ENCODE measurements at regions not wholly inside any gene's neighbourhood (a gene's known extent, or its start where the extent isn't known, plus 50 kb on each side); places are given as distances from the start of the nearest gene placed in this dataset.

- no peaks in the 10 kb centered on the region for H3K9me3 ChIP-seq
- TF ChIP-seq POLR2AphosphoS5 (IDR thresholded peaks at IDR 0.05; ENCODE audit: insufficient read depth in 1 of 2, low read depth in 1 of 2) (no peak), POLR2A (IDR thresholded peaks at IDR 0.05) (no peak), CTCF (IDR thresholded peaks at IDR 0.05) (no peak)
- intact Hi-C loops (cut with DNase I), result no loop called here
- H3K4me1 ChIP-seq, result no peaks in the 10 kb centered on the region
- H3K4me3 ChIP-seq, result no peak overlapping the region
- no peaks in the 10 kb centered on the region for H3K27me3 ChIP-seq
- H3K36me3 ChIP-seq, result no peaks in the 10 kb centered on the region
- no peak overlapping the region for H3K27ac ChIP-seq
- DNase-seq (ENCODE audit: extremely low spot score in 2 of 2), result peak in 1 of 2 donors; percentile 29
Observed at GRCh38 chr12:94848966-94849365, 154.5 kb downstream of the NDUFA12 start.

- Histone ChIP-seq H3K4me3 (no peak overlapping the region), H3K27ac (no peak overlapping the region), H3K36me3 (no peaks in the 10 kb centered on the region), H3K27me3 (no peaks in the 10 kb centered on the region), H3K9me3 (no peaks in the 10 kb centered on the region), H3K4me1 (no peaks in the 10 kb centered on the region)
- DNase-seq (ENCODE audit: extremely low spot score in 2 of 2), result peak in 1 of 2 donors; percentile 52
- TF ChIP-seq POLR2A (IDR thresholded peaks at IDR 0.05) (no peak), POLR2AphosphoS5 (IDR thresholded peaks at IDR 0.05; ENCODE audit: insufficient read depth in 1 of 2, low read depth in 1 of 2) (no peak), CTCF (IDR thresholded peaks at IDR 0.05) (no peak)
- intact Hi-C loops (cut with DNase I), result no loop called here
Observed at GRCh38 chr12:94845110-94845509, 158.4 kb downstream of the NDUFA12 start.

- Histone ChIP-seq H3K27me3 (no peaks in the 10 kb centered on the region), H3K4me1 (no peaks in the 10 kb centered on the region), H3K9me3 (no peaks in the 10 kb centered on the region), H3K4me3 (no peak overlapping the region), H3K27ac (no peak overlapping the region), H3K36me3 (no peaks in the 10 kb centered on the region)
- intact Hi-C loops (cut with DNase I), result no loop called here
- TF ChIP-seq CTCF (IDR thresholded peaks at IDR 0.05) (no peak), POLR2AphosphoS5 (IDR thresholded peaks at IDR 0.05; ENCODE audit: insufficient read depth in 1 of 2, low read depth in 1 of 2) (no peak), POLR2A (IDR thresholded peaks at IDR 0.05) (no peak)
- DNase-seq (ENCODE audit: extremely low spot score in 2 of 2), result no peak
Observed at GRCh38 chr12:94844452-94844851, 159.0 kb downstream of the NDUFA12 start.

GRCh38 chr12:94841904-94842610 lies 161.4 kb downstream of the NDUFA12 start:
- no peaks in the 10 kb centered on the region for H3K27me3 ChIP-seq
- no peaks in the 10 kb centered on the region for H3K36me3 ChIP-seq
- H3K9me3 ChIP-seq, result no peaks in the 10 kb centered on the region
- no peak for TF ChIP-seq CTCF (IDR thresholded peaks at IDR 0.05)
- no peak for TF ChIP-seq POLR2AphosphoS5 (IDR thresholded peaks at IDR 0.05; ENCODE audit: insufficient read depth in 1 of 2, low read depth in 1 of 2)
- TF ChIP-seq POLR2A (IDR thresholded peaks at IDR 0.05), result no peak
- no peak overlapping the region for H3K27ac ChIP-seq
- no peak overlapping the region for H3K4me3 ChIP-seq
- H3K4me1 ChIP-seq, result no peaks in the 10 kb centered on the region
- intact Hi-C loops (cut with DNase I), result no loop called here
- peak in 1 of 2 donors; percentile 47 for DNase-seq (ENCODE audit: extremely low spot score in 2 of 2)

- DNase-seq (ENCODE audit: extremely low spot score in 2 of 2), result peak in 1 of 2 donors; percentile 52
- Histone ChIP-seq H3K4me1 (no peaks in the 10 kb centered on the region), H3K27ac (no peak overlapping the region), H3K9me3 (no peaks in the 10 kb centered on the region), H3K36me3 (no peaks in the 10 kb centered on the region), H3K4me3 (no peak overlapping the region), H3K27me3 (no peaks in the 10 kb centered on the region)
- TF ChIP-seq POLR2AphosphoS5 (IDR thresholded peaks at IDR 0.05; ENCODE audit: insufficient read depth in 1 of 2, low read depth in 1 of 2) (no peak), POLR2A (IDR thresholded peaks at IDR 0.05) (no peak), CTCF (IDR thresholded peaks at IDR 0.05) (no peak)
- intact Hi-C loops (cut with DNase I), result no loop called here
Observed at GRCh38 chr12:94841177-94841576, 162.3 kb downstream of the NDUFA12 start.
